Activated CD8-positive, alpha-beta memory T cell treated with anti-CD3 and anti-CD28 coated beads for 4 hours (primary cell): ENCODE measurements at regions not wholly inside any gene's neighbourhood (a gene's known extent, or its start where the extent isn't known, plus 50 kb on each side); places are given as distances from the start of the nearest gene placed in this dataset.
"Not testable (repeated sequence)": the region's sequence is repeated elsewhere in the genome, so short reads cannot be mapped to it uniquely, and the experiment has no call there.

Experiments used
- DNase-seq, 2 donors: peaks; one replicate each; pipeline ENCODE4 v3.0.0-alpha.2; 2020; ENCODE audit warnings: low read depth in 2 of 2

DNA sequence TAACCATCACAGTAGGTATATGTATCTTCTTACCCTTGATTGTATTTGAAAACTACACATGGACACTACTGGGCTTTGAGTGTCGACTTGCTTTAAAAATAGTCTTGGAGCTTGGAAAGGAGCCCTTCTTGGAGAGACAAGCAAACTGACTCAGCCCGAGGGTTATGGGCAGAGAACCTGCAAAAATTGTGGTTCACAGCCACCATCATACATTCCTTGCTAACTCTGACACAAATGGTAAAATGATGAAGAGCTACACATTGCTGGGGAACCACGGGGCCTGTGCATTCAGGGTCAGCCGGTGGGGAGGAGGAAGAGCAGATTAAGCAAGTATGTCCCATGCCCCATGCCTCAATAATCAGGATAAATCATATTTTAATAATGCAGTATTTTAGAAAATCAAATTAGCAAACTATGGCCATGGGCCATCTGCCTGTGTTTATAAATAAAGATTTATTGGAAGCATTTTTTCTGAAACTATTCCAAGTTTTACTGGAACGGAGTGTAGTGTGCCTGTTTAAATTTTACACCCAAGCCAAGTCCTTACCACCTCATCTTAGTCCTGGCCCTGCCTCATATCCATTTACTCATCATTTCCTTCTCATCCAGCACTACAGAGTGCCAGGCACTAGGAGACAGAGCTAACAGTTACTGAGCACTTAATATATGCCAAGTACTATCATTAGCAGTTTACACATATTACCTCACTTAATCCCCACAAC is 195.7 kb downstream of the PALM2AKAP2 start:
- no peak for DNase-seq

DNA sequence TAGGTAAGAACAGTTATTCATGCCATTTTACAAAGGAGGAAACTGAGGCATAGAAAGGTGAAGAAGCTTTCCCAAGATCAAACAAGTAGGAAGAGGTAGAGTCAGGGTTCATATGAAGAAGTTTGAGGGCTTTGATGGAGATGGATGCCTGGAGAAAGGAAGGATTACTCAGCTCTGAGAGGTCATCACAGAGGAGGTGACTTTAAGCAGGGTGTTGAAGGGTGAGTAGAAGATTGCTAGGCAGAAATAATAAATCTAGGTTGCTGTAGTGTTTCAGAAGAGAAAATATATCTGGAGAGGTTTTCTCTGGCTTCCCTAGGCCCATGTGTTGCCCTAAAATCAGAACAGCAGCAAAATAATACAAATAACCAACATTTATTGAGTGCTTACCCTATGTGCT is 196.3 kb downstream of the PALM2AKAP2 start:
- no peak for DNase-seq

DNA sequence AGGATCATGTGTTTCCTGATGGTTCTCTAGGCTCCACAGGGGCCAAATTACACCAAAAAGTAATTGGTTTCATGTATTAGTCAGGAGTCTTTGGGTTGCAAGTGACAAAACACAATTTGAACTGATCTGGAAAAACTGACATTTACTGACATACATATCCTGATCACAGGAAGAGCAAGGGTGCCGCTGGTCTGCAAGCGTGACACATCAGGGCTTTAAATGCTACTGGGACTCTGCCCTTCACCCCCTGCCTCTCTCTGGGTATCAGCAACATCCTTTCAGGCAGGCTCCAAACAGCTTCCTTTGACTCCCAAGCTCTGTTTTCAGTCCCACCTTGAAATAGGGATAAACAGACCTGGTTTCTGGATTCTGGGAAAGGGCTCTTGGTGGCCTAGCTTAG is 197.5 kb downstream of the PALM2AKAP2 start:
- no peak for DNase-seq

DNA sequence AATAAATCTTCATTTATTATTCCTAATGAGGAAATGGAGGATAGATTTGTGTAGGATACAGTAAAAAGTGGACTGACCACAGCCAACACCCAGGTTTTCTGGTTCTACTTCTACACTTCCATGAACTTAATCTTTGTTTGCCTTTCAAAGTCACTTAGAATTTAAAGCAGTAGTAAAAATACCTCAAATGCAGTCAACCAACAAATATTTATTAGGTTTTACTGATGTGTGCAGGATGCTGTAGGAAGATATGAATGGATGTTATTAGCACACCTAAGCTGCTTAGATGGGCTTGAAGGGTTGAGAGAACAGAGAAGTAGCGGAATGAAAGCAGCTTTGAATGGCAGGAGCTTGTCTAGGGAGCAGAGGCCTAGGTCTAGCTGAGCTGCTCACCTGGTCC is 201.1 kb downstream of the PALM2AKAP2 start:
- no peak for DNase-seq

DNA sequence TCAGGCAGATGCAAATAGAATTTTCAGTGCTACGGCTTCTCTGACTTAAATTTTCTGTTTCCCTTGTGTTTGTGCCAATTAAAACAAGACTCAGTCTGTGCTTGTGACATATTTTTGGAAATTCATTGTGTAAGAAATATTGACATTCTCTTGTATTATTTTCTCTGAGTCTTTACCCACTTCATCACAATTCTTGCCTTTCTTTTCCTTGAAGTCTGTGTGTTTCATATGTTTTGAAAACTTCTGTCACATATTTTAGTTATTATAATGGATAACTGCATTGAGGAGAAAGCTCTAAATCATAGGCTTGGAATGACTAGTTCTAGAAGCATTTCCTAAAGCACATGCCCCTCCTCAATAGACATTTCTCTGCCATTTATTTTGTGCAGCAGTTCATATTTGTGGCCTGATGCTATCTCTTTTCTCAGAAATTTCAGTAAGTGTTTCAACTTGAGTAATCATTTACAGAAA is 206.6 kb downstream of the PALM2AKAP2 start:
- no peak for DNase-seq

DNA sequence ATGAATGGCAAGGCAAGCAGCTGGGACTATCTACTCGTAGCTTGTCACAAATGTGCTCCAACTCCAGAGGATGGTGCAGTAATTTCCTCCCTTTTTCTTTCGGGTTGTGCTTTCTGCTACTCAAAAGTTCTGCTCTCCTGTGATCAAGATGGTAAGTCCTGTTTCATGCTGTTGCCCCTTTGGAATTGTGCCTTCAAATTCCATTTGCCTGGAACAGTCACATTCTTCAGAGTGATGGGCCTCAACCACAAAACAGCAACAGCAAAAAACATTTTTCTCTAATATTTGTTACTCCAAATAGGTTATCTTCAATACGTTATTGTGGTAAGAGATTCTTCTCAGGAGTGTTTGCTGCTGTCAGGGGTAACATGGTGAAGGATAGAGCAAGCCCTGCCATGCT is 209.3 kb downstream of the PALM2AKAP2 start:
- no peak for DNase-seq

DNA sequence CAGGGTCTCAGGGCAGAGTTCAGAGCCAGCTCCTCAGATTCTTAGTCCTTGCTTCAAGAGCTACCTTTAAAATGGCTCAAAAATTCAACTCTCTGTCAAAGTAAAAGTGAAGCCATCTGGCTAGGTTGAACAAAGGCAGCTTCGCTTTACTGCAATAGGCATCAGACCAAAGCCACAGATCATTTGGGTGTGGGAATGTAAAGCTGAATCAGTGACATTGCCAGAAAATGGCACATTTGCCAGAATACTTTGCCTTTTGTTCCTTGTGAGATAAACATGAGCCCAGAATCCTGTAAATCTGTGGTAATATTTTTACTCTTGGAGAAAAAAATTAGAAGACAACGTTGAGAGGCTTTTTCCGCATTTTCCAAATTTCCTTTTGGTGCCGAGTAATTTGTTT is 210.5 kb downstream of the PALM2AKAP2 start:
- no peak for DNase-seq

DNA sequence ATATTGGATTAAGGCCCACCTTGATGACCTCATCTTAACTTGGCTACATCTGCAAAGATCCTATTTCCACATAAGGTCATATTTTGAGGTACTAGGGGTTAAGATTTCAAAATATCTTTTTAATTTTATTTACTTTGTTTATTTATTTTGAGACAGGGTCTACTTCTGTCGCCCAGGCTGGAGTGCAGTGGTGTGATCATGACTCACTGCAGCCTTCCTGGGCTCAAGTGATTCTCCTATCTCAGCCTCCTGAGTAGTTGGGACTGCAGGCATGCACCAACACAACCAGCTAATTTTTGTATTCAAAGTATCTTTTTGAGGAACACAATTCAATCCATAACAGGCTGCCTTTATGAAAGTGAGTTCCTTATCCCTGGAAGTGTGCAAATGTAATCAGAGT is 212.3 kb downstream of the PALM2AKAP2 start:
- no peak for DNase-seq

DNA sequence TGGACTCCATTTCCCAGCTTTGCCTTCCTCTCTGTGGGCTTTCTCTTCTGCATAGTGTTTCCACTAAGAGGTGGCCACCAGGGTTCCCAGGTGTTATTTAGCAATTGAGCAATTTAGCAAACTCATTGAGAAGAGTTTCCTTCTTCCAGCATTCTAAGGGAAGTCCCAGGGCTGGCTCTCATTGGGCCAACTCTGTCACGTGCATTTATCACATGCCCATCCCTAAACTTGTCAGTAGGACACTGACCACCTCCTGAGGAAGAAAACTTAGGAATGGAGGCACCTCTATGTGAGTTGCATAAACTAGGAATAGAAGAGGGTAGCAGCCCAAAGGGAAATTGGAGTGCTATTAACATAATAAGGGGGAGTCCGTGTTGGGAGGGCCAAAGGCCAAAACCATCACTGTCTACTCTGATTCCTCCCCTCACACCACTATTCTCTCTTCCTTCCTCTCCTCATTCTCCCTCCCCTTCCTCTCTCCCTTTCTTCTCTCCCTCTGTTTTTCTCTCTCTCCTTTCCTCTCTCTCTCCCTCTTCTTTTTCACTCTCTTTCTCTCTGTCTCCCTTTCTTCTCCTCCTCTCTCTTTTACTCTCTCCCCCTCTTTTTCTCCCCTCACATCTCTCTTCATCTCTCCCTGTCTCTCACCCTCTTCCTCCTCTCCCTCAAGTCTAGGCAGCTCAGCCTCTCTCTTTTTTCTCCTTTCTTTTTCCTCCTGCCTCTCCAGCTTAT is 213.4 kb downstream of the PALM2AKAP2 start:
- DNase-seq, result no peak

DNA sequence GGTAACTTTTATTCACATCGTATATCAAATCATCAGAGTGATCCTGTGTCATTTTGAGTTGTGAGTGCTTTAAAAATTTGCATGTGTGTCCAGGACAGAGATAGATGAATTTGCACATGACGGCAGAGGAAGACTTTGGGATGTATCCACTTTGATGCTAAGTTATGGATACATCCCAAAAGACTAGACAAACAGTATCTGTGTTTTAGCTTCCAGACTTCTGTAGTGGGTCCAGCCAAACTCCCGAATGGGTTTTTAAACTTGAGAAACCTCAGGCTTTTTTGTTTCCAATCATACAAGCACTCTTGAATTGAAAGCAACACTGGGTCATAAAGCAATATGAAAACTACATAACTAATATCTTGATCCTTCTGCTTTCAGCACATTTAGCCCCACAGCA is 213.8 kb downstream of the C9orf152 start:
- DNase-seq, result no peak

DNA sequence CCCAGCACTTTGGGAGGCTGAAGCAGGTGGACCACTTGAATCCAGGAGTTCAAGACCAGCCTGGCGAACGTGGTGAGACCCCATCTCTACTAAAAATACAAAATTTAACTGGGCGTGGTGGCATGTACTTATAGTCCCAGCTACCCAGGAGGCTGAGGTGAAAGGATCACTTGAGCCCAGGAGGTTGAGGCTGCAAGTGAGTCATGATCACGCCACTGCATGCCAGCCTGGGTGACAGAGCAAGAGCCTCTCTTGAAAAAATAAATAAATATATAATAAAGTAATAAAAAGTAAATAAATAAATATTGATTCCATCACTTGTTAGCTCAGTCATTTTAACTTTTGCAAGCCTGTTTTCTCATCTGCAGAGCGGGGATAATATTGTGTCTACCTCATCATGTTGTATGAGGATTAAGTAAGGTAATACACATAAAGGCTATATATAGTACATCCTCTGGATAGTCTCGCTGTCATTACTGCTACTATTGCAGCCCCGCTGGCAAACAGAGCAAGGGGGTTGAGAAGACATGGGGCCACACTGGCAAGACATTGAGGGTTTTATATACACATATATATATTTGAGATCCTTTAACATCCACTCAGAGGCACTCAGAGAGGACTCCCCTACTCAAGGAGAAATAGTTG is 210.9 kb downstream of the C9orf152 start:
- DNase-seq, result no peak

DNA sequence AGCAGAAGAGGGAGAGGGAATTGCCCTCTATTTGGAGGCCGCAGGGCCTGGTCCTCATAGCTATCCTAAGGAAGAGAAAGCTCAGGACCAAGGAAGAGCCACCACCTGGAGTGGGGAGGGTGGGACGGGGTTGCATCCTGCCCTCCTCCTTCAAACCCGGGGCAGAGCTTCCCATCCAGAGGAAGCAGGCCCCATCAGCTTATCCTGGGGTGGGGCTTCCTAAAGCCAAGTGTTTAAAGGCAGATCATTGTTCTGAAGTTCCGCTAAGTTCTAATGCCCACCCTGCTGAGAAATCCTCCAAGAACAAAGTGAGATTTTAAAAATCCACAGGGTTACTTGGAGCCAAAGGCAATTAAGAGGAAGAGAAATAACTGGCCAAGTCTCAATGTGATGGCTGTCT is 210.3 kb downstream of the C9orf152 start:
- no peak for DNase-seq

DNA sequence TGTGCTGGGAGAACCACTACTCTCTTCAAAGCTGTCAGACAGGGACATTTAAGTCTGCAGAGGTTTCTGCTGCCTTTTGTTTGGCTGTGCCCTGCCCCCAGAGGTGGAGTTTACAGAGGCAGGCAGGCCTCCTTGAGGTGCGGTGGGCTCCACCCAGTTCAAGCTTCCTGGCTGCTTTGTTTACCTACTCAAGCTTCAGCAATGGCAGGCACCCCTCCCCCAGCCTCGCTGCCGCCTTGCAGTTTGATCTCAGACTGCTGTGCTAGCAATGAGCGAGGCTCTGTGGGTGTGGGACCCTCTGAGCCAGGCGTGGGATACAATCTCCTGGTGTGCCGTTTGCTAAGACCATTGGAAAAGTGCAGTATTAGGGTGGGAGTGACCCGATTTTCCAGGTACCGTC is 202.4 kb downstream of the C9orf152 start:
- DNase-seq, result not testable (repeated sequence)

DNA sequence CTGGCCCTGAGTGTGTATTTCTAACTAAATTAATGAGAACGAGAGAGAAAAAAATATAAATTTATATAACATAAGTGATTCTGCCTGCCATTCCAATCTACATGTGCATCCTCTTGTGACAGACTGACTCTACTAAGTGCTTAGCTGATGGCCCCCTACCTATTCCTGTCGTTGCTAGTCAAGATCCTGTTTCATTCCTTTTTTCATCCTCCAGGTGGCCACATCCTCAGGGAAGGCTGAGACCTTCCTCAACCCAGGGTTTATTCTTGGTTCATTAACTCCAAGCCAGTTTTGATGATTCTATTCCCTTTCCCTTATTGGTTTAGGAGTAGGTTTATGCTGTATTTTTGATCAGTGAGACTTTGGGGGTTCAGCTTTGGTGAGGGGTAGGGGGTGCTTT is 201.3 kb downstream of the C9orf152 start:
- no peak for DNase-seq

DNA sequence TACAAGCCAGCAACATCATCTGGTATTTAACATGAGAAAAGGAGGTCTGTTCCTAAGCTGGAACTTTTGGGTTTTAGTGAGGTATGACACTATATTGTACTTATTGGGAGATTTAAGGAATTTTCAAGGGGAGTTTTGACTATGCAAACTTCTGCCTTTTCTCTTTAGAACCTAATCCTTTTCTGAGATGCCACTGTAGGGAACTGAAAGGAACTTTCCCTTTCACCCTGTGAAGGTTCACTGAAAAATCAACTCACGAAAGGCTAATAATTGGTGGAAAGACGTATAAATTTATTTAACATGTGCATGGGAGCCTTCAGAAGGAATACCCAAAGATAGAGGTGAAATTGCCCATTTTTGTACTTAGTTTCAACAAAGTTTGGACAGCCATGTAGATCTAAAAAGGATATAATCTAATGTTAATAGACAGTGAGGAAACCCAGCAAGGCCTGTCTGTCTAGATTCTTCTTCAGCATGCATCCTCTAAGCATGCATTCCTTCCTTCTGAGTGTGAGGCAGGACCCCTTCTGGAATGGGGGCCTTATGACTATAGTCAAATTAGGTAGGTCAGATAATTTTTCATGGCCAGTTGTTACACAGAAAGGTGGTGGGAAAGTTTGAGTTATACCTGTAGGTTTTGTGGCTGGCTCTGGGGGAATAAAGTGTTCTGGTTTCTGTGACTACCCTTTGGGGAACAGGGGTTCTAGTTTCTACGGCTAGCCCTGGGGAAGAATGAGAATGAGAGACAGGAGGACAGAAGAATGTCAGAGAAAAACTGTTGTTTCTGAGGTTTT is 200.3 kb downstream of the C9orf152 start:
- no peak for DNase-seq

DNA sequence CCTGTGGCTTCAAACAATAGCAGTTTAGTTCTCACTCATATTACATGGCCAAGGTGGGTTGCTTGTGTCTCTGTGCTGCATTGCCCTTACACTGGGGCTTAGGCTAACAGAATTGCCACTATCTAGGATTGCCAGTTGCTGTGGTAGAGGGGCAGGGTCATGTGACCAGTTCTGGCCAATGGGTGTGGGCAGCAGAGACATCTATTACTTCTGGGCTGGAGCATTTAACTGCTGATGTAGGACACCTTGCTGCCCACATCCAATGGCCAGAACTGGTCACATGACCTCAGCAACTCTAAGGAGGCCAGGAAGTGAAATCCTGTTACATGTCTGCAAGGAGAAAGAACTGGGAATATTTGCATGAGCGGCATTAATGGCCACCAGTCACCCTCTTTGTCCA is 199.3 kb downstream of the C9orf152 start:
- no peak for DNase-seq

DNA sequence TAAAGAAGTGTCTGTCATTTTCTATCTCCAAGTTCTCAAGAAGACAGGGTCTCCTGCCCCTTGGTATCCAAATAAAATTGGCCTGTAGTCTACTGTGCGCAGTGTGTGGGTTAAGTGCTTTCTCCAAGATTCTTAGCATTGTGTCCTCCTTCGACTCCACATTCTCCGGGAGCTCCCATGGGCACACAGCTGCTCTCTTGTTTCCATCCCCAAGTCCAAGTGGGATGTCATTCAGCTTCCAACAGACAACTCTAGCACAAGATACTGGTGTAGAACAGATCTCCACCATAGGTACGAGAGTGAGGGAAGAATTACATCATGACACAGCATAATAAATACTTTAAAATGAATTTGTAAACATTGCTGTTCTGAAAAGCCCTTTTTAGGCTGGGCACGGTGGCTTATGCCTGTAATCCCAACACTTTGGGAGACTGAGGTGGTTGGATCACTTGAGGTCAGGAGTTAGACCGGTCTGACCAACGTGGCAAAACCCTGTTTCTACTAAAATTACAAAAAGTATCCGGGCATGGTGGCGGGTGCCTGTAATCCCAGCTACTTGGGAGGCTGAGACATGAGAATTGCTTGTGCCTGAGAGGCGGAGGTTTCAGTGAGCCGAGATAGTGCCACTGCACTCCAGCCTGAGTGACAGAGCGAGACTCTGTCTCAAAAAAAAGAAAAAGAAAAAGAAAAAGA is 196.2 kb downstream of the C9orf152 start:
- DNase-seq, result no peak

DNA sequence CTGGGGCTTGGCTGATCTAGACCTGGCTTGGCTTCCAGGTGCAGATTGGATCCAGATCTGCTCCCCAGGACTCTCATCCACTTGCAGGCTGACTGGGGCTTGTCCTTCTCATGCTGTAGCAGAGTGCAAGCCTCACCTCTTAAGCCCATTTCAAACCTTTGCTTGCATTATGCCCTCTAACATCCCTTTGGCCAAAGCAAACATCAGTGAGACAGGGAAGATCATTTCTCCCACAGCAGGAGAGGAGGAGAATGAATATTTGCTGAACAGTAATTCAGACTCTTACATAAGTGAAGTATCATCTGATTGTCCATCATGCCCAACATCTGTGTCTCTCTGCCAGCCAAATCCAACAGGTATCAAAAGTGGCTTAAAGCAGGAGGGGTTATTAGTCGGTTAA is 194.9 kb downstream of the C9orf152 start:
- no peak for DNase-seq

DNA sequence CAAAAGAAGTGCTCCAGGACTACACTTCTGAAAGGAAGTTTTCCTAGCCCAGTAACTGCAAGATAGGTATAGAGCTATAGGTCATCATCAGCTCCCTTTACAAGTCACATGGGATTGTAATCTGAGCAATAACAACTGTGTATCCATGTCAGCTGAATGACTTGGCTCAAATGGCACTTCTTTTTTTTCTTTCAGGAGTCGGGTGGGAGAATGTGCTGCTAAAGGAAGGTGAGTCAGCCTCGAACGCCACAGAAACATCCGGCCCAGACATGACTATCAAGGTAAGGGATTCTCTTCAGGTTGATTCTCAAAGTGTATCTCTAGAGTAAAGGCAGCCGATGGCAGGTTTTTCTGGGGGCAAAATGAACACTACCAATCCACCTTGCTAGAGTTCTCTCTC is 192.2 kb downstream of the C9orf152 start:
- DNase-seq, result no peak

DNA sequence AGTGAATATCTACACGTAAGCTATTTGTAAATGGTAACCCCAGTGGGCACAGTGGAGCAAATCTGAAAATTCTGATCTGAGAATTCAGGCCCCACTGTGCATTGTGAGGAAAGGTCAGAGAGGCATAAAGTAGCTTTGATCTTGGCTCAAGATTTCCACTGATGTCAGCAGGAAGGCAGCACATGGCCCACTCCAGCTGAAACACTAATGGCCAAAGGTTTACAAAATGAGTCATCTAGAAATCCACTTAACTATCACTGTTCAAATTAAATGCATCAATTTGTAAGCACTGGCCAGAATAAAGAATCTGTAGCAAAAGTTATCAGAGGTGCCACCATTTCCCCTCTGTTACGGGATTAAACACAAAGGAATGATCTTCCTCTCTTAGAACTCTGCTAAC is 191.6 kb downstream of the C9orf152 start:
- no peak for DNase-seq

DNA sequence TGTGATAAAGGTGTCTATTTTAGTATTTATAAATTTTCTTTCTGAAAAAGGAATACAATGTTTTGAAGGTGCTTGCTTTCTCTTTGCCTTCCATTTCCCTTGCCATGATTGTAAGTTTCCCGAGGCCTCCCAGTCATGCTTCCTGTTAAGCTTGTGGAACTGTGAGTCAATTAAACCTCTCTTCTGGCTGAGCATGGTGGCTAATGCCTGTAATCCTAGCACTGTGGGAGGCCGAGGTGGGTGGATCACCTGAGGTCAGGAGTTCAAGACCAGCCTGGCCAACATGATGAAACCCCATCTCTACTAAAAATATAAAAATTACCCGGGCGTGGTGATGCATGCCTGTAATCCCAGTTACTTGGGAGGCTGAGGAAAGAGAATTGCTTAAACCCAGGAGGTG is 187.7 kb downstream of the C9orf152 start:
- not testable (repeated sequence) for DNase-seq

DNA sequence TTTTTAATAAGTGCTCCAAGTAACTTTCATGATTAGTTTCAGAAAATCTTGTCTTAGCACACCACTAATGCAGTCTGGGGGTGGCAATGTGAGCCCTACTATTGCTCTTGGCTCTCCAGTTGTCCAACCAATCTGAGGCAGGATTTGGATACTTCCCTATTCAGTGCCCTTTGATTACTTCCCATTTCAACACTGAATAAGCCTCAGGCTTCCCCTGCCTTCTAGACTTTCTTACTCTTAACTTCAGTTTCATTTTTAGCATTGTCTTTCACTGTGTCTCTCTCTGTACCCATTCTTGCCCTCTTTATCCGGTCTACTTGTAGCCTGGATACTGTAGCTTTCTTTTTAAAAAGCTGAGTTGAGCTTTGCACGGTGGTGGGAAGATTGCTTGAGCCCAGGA is 186.1 kb downstream of the C9orf152 start:
- no peak for DNase-seq
